Neural cell (in vitro differentiated cells): ENCODE measurements at regions not wholly inside any gene's neighbourhood (a gene's known extent, or its start where the extent isn't known, plus 50 kb on each side); places are given as distances from the start of the nearest gene placed in this dataset.

ENCODE experiments used
- EP300 ChIP-seq: fragments of 450-650 bp; conservative IDR thresholded peaks from 2 replicates; pipeline ENCODE4 v1.6.1; 2014; ENCODE audit warnings: antibody characterized with exemption, mild to moderate bottlenecking, moderate library complexity; ENCODE audit not compliant: poor library complexity, severe bottlenecking
- EZH2 ChIP-seq: fragments of 200-600, 300-800 bp; shearing (Covaris generic), sonication (generic); IDR thresholded peaks from 2 replicates; pipeline ENCODE4 v1.6.1; 2014; ENCODE audit warnings: antibody characterized with exemption, low read length, borderline replicate concordance, mild to moderate bottlenecking; ENCODE audit not compliant: insufficient read depth, poor library complexity, severe bottlenecking
- MXI1 ChIP-seq: fragments of 450-650 bp; conservative IDR thresholded peaks from 2 replicates; pipeline ENCODE4 v1.6.1; 2014; ENCODE audit warnings: antibody characterized with exemption, mild to moderate bottlenecking; ENCODE audit not compliant: poor library complexity, severe bottlenecking
- POLR2AphosphoS5 ChIP-seq: IDR thresholded peaks from 2 replicates; pipeline ENCODE4 v1.6.1; 2012
- SMC3 ChIP-seq: fragments of 450-650 bp; conservative IDR thresholded peaks from 2 replicates; pipeline ENCODE4 v1.6.1; 2014; ENCODE audit warnings: antibody characterized with exemption, mild to moderate bottlenecking, moderate library complexity; ENCODE audit not compliant: poor library complexity
- TAF1 ChIP-seq: IDR thresholded peaks from 2 replicates; pipeline ENCODE4 v1.6.1; 2012; ENCODE audit warnings: low read depth
- TF ChIP-seq, protein P1 (sequence below): fragments of 450-650 bp; IDR thresholded peaks from 2 replicates; pipeline ENCODE4 v1.5.1; 2014; ENCODE audit warnings: antibody characterized with exemption, mild to moderate bottlenecking, moderate library complexity; ENCODE audit not compliant: poor library complexity, severe bottlenecking
- TF ChIP-seq, protein P2 (sequence below): IDR thresholded peaks from 2 replicates; pipeline ENCODE4 v1.6.1; 2012; ENCODE audit warnings: borderline replicate concordance

GRCh38 chr10:71083716-71083975 is 128.7 kb upstream of the UNC5B start:
- TF ChIP-seq, protein P1, sequence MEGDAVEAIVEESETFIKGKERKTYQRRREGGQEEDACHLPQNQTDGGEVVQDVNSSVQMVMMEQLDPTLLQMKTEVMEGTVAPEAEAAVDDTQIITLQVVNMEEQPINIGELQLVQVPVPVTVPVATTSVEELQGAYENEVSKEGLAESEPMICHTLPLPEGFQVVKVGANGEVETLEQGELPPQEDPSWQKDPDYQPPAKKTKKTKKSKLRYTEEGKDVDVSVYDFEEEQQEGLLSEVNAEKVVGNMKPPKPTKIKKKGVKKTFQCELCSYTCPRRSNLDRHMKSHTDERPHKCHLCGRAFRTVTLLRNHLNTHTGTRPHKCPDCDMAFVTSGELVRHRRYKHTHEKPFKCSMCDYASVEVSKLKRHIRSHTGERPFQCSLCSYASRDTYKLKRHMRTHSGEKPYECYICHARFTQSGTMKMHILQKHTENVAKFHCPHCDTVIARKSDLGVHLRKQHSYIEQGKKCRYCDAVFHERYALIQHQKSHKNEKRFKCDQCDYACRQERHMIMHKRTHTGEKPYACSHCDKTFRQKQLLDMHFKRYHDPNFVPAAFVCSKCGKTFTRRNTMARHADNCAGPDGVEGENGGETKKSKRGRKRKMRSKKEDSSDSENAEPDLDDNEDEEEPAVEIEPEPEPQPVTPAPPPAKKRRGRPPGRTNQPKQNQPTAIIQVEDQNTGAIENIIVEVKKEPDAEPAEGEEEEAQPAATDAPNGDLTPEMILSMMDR: no peak
- TF ChIP-seq POLR2AphosphoS5: no peak
- TF ChIP-seq, protein P2, sequence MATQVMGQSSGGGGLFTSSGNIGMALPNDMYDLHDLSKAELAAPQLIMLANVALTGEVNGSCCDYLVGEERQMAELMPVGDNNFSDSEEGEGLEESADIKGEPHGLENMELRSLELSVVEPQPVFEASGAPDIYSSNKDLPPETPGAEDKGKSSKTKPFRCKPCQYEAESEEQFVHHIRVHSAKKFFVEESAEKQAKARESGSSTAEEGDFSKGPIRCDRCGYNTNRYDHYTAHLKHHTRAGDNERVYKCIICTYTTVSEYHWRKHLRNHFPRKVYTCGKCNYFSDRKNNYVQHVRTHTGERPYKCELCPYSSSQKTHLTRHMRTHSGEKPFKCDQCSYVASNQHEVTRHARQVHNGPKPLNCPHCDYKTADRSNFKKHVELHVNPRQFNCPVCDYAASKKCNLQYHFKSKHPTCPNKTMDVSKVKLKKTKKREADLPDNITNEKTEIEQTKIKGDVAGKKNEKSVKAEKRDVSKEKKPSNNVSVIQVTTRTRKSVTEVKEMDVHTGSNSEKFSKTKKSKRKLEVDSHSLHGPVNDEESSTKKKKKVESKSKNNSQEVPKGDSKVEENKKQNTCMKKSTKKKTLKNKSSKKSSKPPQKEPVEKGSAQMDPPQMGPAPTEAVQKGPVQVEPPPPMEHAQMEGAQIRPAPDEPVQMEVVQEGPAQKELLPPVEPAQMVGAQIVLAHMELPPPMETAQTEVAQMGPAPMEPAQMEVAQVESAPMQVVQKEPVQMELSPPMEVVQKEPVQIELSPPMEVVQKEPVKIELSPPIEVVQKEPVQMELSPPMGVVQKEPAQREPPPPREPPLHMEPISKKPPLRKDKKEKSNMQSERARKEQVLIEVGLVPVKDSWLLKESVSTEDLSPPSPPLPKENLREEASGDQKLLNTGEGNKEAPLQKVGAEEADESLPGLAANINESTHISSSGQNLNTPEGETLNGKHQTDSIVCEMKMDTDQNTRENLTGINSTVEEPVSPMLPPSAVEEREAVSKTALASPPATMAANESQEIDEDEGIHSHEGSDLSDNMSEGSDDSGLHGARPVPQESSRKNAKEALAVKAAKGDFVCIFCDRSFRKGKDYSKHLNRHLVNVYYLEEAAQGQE: no peak
- no peak for TF ChIP-seq EZH2
- TF ChIP-seq TAF1: no peak
- TF ChIP-seq MXI1: no peak
- no peak for TF ChIP-seq EP300
- no peak for TF ChIP-seq SMC3
